ENCODE measurements at regions not wholly inside any gene's neighbourhood (a gene's known extent, or its start where the extent isn't known, plus 50 kb on each side); places are given as distances from the start of the nearest gene placed in this dataset.
"Not testable (repeated sequence)": the region's sequence is repeated elsewhere in the genome, so short reads cannot be mapped to it uniquely, and the experiment has no call there.

DNA sequence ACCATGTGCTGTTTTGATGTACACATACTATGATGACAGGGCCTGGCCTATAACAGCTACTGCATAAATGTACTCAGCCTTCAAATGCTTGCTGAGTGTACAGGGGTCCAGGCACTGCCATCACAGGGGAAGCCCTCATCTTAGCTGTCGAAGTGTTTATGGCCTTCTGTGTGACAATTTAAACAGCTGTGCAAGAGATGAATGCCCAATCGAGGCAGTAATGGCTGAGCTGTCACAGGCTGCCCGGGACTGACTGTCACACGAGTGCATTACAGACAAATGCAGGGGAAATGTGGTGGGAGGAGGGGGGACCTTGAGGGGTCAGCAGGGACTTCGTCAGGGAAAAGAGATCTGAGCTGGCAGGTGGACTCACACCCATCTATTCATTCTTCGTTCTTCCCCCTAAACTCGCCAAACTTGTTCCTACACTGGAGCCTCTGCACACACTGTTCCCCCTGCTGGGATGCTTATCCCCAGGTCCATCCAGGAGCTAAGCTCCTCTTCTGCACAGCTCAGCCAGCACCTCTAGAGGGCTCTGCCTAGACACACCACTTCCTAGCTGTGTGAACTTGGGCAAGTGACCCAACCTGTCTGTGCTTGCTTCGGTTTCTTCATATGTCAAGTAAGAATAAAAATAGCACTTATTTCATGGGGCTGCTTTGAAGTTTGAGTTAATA, 156.2 kb upstream of the IQSEC1 start:
- POLR2A ChIA-PET: interaction anchor here (0.5 kb wide), 1 partner anchor 1460 kb away, joined by 3 read pairs; no protein-coding TSS in a partner anchor
- Mint-ChIP-seq H3K27me3 (peaks cover 15% of the 10 kb centered on the region), H3K36me3 (ENCODE audit: low read depth) (no peaks in the 10 kb centered on the region), H3K27ac (no peak overlapping the region), H3K4me1 (peaks cover 22% of the 10 kb centered on the region), H3K9me3 (no peaks in the 10 kb centered on the region), H3K4me3 (no peak overlapping the region)
- peak; percentile 31 for DNase-seq
- CTCF ChIA-PET: interaction anchor here (0.6 to 2.4 kb wide), 15 partner anchors 9 to 250 kb away, joined by 3 to 15 read pairs (median 4); partner anchors contain the start of gene HDAC11

DNA sequence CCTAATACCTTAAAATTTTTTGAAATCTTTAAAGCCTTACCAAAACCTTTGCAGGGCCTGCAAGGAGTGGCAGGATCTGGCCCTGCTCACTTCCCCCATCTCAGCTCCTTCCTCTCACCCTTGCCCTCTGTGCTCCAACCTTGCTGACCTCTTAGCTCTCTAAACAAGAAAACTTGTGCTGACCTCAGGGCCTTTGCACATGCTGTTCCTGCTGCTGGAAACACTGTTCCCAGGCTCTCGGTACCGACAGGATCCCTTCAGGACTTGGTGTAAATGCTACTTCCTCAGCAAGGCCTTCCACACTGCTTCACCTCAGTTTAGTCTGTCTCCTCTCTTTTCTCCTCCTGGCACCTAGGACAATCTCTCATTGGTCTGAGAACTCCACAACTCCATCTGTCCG, 155.4 kb upstream of the IQSEC1 start:
- DNase-seq: no peak
- H3K4me1 Mint-ChIP-seq: peaks cover 14% of the 10 kb centered on the region
- no peak overlapping the region for H3K27ac Mint-ChIP-seq
- POLR2A ChIA-PET: no interaction called here
- no peak overlapping the region for H3K4me3 Mint-ChIP-seq
- peaks cover 15% of the 10 kb centered on the region for H3K27me3 Mint-ChIP-seq
- H3K9me3 Mint-ChIP-seq: no peaks in the 10 kb centered on the region
- no peaks in the 10 kb centered on the region for H3K36me3 Mint-ChIP-seq (ENCODE audit: low read depth)
- CTCF ChIA-PET: interaction anchor here (1.1 to 1.8 kb wide), 4 partner anchors 13 to 224 kb away, joined by 3 to 14 read pairs (median 4); no protein-coding TSS in a partner anchor

DNA sequence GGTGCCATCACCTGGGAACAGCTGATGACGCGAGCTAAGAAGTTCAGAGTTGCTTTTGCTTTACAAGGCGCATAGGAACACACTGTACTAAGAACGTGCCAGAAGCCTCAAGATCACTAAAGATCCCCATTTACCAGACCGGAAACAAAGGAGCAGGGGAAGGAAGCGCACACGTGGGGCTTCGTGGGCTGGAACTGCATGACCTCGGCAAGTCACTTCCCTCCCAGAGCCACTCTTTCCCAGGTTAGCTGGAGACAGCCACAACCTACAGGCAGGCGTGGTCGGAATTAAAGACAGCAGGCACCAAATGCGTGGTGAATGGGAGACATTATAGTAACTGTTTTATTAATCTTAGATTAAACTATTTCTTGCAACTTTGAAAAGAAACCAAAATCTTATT, 154.9 kb upstream of the IQSEC1 start:
- H3K4me3 Mint-ChIP-seq; DNase-seq; POLR2A ChIA-PET; H3K27ac Mint-ChIP-seq; H3K9me3 Mint-ChIP-seq; H3K36me3 Mint-ChIP-seq (ENCODE audit: low read depth): not testable (repeated sequence)
- Mint-ChIP-seq H3K27me3 (peaks cover 15% of the 10 kb centered on the region), H3K4me1 (peaks cover 13% of the 10 kb centered on the region)
- CTCF ChIA-PET: interaction anchor here (1.1 to 1.6 kb wide), 2 partner anchors 80 to 136 kb away, joined by 3 to 4 read pairs; no protein-coding TSS in a partner anchor

DNA sequence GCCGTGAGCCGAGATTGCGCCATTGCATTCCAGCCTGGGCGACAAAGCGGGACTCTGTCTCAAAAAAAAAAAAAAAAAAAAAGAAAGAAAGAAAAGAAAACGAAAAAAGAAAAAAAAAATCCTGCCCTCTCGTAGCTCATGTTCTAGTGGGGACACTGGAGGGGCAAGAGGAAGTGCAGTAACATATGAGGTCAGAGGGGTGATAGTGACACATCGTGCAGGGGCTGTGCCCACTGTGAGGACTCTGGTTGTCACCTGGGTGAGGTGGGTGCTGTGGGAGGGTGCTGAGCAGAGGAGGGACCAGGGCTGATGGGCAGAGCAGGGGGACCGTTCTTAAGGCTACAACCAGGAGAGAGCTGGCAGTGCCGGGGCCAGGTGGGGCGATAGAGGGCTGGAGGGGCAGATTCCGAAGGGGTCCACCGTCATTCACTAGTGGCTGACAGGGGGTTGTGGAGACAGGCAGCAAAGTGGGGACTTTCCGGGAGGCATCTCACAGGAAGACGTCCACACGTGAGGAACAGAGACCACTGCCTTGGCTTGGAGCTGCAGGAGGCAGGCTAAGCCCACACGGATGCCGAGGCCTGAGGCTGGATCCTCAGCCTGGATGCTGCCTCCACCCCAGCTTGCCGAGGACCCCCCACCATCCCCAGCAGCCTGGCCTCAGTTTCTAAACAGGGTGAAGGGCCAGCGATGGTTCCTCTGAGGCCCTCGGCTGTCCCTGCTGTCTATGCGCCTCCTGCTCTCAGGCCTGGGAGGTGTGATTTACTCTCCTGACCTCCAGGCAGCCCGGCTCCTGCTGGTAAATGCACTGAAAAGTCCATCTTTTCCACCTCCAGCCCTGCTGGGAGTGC, 154.3 kb upstream of the IQSEC1 start:
- no peak overlapping the region for H3K27ac Mint-ChIP-seq
- CTCF ChIA-PET: interaction anchor here (1.1 kb wide), 1 partner anchor 136 kb away, joined by 3 read pairs; no protein-coding TSS in a partner anchor

DNA sequence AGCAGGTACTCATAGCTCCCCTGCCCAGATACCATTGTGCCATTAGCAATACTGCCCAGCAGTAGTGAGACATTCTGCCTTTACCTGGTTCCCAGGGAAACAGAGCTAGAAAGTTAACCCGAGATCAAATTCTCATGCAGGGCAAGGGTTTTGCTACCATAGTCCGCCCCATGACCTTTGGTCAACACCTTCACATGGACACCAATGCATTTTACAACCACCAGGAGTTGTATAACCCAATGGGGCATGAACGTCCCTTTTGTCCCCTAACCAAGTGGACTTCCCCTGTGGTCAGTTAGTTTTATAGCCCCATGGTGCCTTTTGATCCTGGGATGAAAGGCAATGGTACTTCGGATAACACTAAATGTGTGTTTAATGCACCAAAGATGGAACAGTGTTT, 151.7 kb upstream of the IQSEC1 start:
- H3K36me3 Mint-ChIP-seq (ENCODE audit: low read depth): no peaks in the 10 kb centered on the region
- no peaks in the 10 kb centered on the region for H3K9me3 Mint-ChIP-seq
- peaks cover 4% of the 10 kb centered on the region for H3K27me3 Mint-ChIP-seq
- no peak overlapping the region for H3K4me3 Mint-ChIP-seq
- no peak overlapping the region for H3K27ac Mint-ChIP-seq
- POLR2A ChIA-PET: no interaction called here
- H3K4me1 Mint-ChIP-seq: peaks cover 5% of the 10 kb centered on the region
- CTCF ChIA-PET: no interaction called here
- DNase-seq: no peak

More for the DNA sequence above, 154.3 kb upstream of the IQSEC1 start:
- Mint-ChIP-seq H3K27me3 (peaks cover 15% of the 10 kb centered on the region), H3K36me3 (ENCODE audit: low read depth) (no peaks in the 10 kb centered on the region), H3K4me3 (no peak overlapping the region), H3K9me3 (no peaks in the 10 kb centered on the region), H3K4me1 (peaks cover 7% of the 10 kb centered on the region)
- POLR2A ChIA-PET: interaction anchor here (0.6 kb wide), 1 partner anchor 119 kb away, joined by 3 read pairs; no protein-coding TSS in a partner anchor
- no peak for DNase-seq

DNA sequence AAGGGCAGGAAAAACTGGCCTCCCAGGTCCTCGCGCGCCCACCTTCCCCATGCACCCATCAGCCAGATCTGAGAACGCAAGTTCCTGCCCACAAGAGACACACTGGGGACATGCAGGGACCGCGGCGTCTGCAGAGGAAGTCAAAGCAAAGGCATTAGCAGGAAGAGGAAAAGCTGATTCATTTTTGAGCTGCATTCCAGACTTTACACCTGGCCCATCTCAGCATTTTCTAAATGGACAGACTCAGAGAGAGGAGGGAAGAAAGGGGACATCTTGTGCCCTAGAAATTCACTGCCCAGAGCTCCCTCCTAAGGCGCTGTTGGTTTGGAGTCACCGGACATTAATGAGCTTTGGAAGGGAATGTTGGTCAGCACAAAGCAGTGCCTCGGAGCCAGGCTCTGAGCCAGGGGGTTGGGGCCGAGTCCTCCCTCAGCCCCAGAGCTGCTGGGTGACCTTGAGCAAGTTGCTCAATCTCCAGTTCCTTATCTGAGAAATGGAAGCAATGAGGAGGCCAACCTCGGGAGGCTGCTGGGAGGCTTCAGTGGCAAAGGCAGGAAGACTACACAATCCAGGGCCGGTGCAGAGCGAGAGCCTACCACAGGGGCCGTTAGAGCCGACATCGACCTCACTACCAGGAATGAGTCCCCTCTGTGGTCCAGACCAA, 150.5 kb upstream of the IQSEC1 start:
- Mint-ChIP-seq H3K27ac (no peak overlapping the region), H3K27me3 (peaks cover 4% of the 10 kb centered on the region), H3K9me3 (no peaks in the 10 kb centered on the region), H3K4me1 (peaks cover 4% of the 10 kb centered on the region), H3K36me3 (ENCODE audit: low read depth) (no peaks in the 10 kb centered on the region), H3K4me3 (no peak overlapping the region)
- CTCF ChIA-PET: interaction anchor here (0.6 kb wide), 1 partner anchor 86 kb away, joined by 4 read pairs; no protein-coding TSS in a partner anchor
- POLR2A ChIA-PET: no interaction called here
- DNase-seq: no peak

DNA sequence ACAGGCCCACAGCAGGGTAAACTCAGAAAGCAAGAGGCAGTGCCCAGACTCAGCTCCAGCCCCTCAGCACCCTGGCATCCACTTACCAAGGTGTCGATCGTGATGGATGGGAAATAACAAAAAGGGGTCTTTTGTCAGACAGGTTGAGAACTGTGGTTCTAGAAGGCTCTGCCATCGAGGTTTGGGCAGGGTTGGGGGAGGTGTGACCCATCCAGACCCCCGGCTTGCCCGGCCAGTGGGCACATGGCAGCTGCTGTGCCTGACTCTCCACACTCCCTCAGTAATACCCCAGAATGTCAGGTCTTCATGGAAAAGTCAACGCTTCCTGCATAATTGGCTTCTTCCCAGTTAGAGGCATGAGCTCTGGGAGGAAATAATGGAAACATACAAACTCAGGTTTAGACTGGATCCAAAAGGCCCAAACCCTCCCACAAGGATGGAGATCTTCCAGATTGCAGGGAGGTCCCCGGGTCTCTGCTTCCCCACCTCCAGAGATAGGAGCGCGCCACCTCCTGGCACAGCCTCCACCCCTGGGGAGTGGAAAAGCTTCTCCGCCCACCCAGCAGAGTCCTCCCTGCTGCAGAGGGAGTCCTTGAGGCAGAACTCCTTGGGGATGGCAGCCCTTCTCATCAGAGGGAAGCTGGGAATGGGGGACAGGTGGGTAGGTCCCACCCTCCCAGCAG, 149.8 kb upstream of the IQSEC1 start:
- H3K4me3 Mint-ChIP-seq: no peak overlapping the region
- no peak overlapping the region for H3K27ac Mint-ChIP-seq
- peaks cover 4% of the 10 kb centered on the region for H3K4me1 Mint-ChIP-seq
- DNase-seq: no peak
- H3K9me3 Mint-ChIP-seq: no peaks in the 10 kb centered on the region
- CTCF ChIA-PET: interaction anchor here (0.6 kb wide), 1 partner anchor 87 kb away, joined by 4 read pairs; no protein-coding TSS in a partner anchor
- POLR2A ChIA-PET: no interaction called here
- peaks cover 4% of the 10 kb centered on the region for H3K27me3 Mint-ChIP-seq
- no peaks in the 10 kb centered on the region for H3K36me3 Mint-ChIP-seq (ENCODE audit: low read depth)

DNA sequence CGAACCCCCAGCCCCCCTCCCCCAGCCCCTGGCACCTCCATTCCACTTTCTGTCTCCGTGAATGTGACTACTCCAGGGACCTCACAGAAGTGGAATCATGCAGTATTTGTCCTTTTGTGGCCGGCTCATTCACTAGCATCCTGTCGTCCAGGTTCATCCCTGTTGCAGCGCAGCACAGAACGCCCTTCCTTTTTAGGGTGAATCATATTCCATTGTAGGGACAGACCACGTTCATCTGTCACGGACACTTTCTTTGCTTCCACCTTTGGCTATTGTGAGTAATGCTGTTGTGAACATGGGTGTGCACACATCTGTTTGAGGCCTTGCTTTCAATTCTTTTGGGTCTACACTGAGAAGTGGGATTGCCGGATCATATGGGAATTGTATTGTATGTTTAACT, 148.9 kb upstream of the IQSEC1 start:
- H3K27me3 Mint-ChIP-seq: peaks cover 6% of the 10 kb centered on the region
- H3K36me3 Mint-ChIP-seq (ENCODE audit: low read depth): no peaks in the 10 kb centered on the region
- POLR2A ChIA-PET: no interaction called here
- CTCF ChIA-PET: no interaction called here
- H3K4me1 Mint-ChIP-seq: peaks cover 4% of the 10 kb centered on the region
- DNase-seq: no peak
- no peak overlapping the region for H3K27ac Mint-ChIP-seq
- H3K4me3 Mint-ChIP-seq: no peak overlapping the region
- no peaks in the 10 kb centered on the region for H3K9me3 Mint-ChIP-seq

DNA sequence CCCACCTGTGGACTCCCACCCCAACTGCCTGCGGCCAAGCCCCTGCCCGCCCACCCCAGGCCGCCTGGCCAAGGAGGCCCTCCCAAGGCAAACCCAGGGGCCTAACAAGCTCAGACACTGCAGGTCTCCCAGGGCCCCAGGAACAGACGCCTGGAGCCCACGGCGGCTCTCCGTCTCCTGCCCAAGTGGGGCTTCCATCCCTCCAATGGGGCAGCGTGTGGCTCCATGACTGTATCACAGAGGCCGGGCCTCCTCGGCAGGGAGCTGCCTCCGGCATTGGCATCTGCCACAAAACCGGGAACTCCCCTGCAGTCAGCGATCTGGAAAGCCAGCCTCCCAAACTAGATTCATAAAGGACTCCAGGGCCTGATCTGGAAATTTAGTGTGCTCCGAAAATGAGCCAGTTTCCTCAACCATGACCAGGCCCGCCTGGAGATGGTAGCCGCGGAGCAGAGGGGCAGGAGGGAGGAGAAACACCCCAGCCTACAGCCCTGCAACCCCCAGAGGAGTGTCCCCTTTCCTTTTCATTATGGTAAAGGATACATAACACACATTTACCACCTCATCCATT, 148.3 kb upstream of the IQSEC1 start:
- H3K9me3 Mint-ChIP-seq: no peaks in the 10 kb centered on the region
- peaks cover 4% of the 10 kb centered on the region for H3K4me1 Mint-ChIP-seq
- DNase-seq: no peak
- no peak overlapping the region for H3K4me3 Mint-ChIP-seq
- H3K27me3 Mint-ChIP-seq: peaks cover 12% of the 10 kb centered on the region
- POLR2A ChIA-PET: no interaction called here
- H3K36me3 Mint-ChIP-seq (ENCODE audit: low read depth): no peaks in the 10 kb centered on the region
- CTCF ChIA-PET: no interaction called here
- no peak overlapping the region for H3K27ac Mint-ChIP-seq

DNA sequence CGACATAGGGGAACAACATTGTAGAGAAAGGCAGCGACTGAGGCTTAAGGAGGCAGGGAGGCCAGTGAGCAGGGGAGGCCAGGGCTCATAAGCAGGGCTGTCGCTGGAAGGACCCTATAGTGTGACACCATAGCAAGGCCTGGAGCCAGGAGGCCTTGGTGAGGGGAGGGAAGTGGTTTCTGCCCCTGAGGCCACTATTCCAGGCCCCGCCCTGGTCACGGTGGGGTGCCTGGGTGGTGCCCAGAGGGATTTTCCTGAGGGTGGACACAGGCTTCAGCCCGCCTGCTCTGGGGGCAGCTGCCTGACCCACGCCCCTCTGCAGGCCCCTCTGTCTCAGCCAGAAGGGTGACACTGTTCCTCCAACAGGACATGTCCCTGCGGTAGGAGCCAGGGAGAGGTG, 147.8 kb upstream of the IQSEC1 start:
- Mint-ChIP-seq H3K9me3 (no peaks in the 10 kb centered on the region), H3K4me1 (peaks cover 4% of the 10 kb centered on the region), H3K27ac (no peak overlapping the region), H3K36me3 (ENCODE audit: low read depth) (no peaks in the 10 kb centered on the region), H3K27me3 (peaks cover 12% of the 10 kb centered on the region), H3K4me3 (no peak overlapping the region)
- ChIA-PET CTCF (no interaction called here), POLR2A (no interaction called here)
- DNase-seq: no peak

DNA sequence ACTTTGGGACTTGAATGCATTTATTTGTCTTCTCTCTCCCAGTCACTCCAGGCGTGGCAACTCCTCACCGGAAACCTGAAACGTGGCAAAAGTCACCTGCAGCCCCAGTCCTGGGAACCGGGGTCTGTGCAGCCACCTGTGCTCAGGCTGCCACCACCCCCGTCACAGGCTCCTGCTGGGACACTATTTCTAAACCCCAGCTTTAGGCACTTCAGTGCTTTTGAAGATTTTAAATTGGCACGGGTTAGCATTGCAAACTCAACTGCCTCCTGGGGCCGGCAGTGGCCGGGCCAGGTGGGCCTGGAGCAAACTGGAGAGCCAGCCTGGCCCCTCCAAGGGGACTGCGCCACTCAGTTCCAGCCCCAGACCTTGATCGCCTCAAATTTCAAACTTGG, 146.7 kb upstream of the IQSEC1 start:
- H3K9me3 Mint-ChIP-seq: no peaks in the 10 kb centered on the region
- POLR2A ChIA-PET: no interaction called here
- H3K27ac Mint-ChIP-seq: no peak overlapping the region
- CTCF ChIA-PET: no interaction called here
- peaks cover 4% of the 10 kb centered on the region for H3K4me1 Mint-ChIP-seq
- no peak overlapping the region for H3K4me3 Mint-ChIP-seq
- peaks cover 11% of the 10 kb centered on the region for H3K27me3 Mint-ChIP-seq
- H3K36me3 Mint-ChIP-seq (ENCODE audit: low read depth): no peaks in the 10 kb centered on the region
- DNase-seq: no peak

DNA sequence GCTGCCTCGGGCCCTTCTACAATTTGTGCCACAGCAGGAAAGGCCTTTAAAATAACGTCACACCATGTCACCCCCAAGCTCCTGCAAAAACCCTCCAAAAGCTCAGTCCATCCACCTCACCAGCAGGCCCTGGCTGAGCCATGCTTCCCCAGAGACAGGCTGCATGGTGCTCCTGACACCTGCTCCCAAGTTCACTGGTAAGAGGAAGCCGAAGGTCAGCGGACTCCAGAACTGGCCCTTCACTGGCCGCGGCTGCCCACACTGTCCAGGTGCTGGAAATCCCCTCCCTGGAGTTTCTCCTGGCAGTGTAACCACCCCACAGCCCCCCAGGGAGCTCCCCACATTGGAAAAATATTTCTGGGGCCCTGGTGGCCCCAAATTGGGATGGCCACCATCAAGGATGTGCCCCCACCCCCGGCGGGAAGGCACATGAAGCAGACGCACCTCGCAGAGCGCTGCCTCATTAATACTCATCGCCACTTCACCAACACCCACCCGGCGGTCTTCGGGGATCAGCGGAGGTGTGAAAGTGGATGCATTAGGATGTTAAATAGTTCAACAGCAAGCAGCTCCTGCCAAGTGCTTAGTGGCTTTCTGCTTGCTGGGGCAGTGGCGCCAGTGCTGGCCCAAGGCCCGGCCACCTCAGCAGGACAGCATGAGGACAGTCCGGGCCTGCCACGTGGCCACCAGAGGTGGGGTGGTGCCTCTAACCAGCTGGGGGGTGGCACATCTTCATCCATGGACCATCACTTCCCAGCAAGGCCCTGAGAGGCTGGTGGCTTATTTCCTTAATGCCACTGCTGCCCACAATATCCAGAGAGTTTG, 146.1 kb upstream of the IQSEC1 start:
- POLR2A ChIA-PET: interaction anchor here (0.7 kb wide), 1 partner anchor 259 kb away, joined by 3 read pairs; no protein-coding TSS in a partner anchor
- no peaks in the 10 kb centered on the region for H3K36me3 Mint-ChIP-seq (ENCODE audit: low read depth)
- H3K9me3 Mint-ChIP-seq: no peaks in the 10 kb centered on the region
- H3K27ac Mint-ChIP-seq: no peak overlapping the region
- peaks cover 8% of the 10 kb centered on the region for H3K27me3 Mint-ChIP-seq
- H3K4me1 Mint-ChIP-seq: peaks cover 4% of the 10 kb centered on the region
- no peak overlapping the region for H3K4me3 Mint-ChIP-seq
- CTCF ChIA-PET: no interaction called here
- DNase-seq: no peak

Measured in activated CD4-positive, alpha-beta memory T cell treated with anti-CD3 and anti-CD28 coated beads, Interleukin-2, amount 10 ng/mL, durations not matched to agents 7 days and 5 days (primary cell).